ENCODE measurements at regions not wholly inside any gene's neighbourhood (a gene's known extent, or its start where the extent isn't known, plus 50 kb on each side); places are given as distances from the start of the nearest gene placed in this dataset.

DNA sequence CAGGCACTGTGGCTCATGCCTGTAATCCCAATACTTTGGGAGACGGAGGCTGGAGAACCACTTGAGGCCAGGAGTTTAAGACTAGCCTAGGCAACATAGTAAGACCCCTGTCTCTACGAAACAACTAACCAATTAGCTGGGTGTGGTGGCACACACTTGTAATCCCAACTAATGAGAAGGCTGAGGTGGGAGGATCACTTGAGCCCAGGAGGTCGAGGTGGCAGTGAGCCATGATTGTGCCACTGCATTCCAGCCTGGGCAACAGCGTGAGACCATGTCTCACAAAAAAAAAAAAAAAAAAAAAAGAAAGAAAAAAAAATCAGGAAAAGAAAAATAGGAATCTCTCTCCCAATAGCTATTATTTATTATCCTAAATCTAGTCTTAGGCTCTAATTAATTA, 56.8 kb upstream of the UBAC2 start:
- H3K36me3 ChIP-seq = no peaks in the 10 kb centered on the region
- no peak overlapping the region for H3K4me3 ChIP-seq
- no peaks in the 10 kb centered on the region for H3K9me3 ChIP-seq
- no peak for TF ChIP-seq EP300 (IDR thresholded peaks at IDR 0.05)
- WGBS = 81% methylated on average over 4 of the region's 4 CpGs
- H3K27ac ChIP-seq = no peak overlapping the region
- no peak for DNase-seq (ENCODE audit: low spot score in 2 of 2)
- H3K4me1 ChIP-seq = no peaks in the 10 kb centered on the region
- peaks cover 5% of the 10 kb centered on the region for H3K27me3 ChIP-seq

DNA sequence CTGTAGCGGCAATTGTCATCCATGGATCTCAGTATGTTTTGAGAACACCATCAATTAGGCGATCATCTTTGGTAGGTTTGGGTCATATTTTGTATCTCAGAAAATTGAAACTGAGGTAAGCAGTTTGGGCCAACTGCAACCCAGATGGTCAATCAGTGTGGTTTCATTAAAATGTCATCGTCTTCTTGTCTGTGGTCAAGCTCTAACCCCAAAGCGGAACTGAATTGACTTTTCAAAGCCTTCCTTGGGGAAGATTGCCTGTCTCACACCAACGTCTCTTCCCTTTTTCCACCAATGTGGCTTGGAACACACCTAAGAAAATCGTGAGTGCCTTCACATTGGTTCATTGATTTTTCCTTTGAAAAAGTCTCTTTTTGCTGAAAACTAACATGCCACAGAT, 56.3 kb upstream of the UBAC2 start:
- H3K36me3 ChIP-seq = no peaks in the 10 kb centered on the region
- TF ChIP-seq, protein P1, sequence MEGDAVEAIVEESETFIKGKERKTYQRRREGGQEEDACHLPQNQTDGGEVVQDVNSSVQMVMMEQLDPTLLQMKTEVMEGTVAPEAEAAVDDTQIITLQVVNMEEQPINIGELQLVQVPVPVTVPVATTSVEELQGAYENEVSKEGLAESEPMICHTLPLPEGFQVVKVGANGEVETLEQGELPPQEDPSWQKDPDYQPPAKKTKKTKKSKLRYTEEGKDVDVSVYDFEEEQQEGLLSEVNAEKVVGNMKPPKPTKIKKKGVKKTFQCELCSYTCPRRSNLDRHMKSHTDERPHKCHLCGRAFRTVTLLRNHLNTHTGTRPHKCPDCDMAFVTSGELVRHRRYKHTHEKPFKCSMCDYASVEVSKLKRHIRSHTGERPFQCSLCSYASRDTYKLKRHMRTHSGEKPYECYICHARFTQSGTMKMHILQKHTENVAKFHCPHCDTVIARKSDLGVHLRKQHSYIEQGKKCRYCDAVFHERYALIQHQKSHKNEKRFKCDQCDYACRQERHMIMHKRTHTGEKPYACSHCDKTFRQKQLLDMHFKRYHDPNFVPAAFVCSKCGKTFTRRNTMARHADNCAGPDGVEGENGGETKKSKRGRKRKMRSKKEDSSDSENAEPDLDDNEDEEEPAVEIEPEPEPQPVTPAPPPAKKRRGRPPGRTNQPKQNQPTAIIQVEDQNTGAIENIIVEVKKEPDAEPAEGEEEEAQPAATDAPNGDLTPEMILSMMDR (IDR thresholded peaks at IDR 0.05) = no peak
- no peaks in the 10 kb centered on the region for H3K9me3 ChIP-seq
- 80% methylated on average over 6 of the region's 6 CpGs for WGBS
- no peaks in the 10 kb centered on the region for H3K4me1 ChIP-seq
- H3K27ac ChIP-seq = no peak overlapping the region
- H3K27me3 ChIP-seq = peaks cover 5% of the 10 kb centered on the region
- DNase-seq (ENCODE audit: low spot score in 2 of 2) = no peak
- no peak overlapping the region for H3K4me3 ChIP-seq

DNA sequence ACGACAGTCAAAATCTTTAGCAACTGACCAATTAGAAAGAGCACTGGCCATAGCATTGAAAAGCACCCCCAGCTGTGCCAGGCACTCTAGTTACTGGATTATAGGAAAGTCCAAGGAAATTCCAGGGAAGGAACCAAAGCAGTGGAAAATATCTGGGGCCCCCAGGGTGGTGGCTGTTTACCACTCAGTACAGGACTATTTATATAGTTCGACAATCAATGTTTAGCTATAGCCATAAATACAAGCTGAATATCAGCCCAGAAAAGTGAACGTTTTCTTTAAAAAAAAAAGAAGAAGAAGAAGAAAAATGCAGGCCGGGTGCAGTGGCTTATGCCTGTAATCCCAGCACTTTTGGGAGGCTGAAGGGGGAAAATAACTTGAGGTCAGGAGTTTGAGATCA, 55.2 kb upstream of the UBAC2 start:
- no peak overlapping the region for H3K4me3 ChIP-seq
- H3K36me3 ChIP-seq = no peaks in the 10 kb centered on the region
- WGBS = 90% methylated on average over 4 of the region's 4 CpGs
- H3K9me3 ChIP-seq = no peaks in the 10 kb centered on the region
- peaks cover 5% of the 10 kb centered on the region for H3K27me3 ChIP-seq
- TF ChIP-seq EP300 (IDR thresholded peaks at IDR 0.05) = no peak
- no peak for TF ChIP-seq POLR2AphosphoS5 (IDR thresholded peaks at IDR 0.05)
- no peak for TF ChIP-seq POLR2A (IDR thresholded peaks at IDR 0.05)
- TF ChIP-seq, protein P1 (IDR thresholded peaks at IDR 0.05) = no peak
- H3K27ac ChIP-seq = no peak overlapping the region
- no peak for DNase-seq (ENCODE audit: low spot score in 2 of 2)
- H3K4me1 ChIP-seq = no peaks in the 10 kb centered on the region

DNA sequence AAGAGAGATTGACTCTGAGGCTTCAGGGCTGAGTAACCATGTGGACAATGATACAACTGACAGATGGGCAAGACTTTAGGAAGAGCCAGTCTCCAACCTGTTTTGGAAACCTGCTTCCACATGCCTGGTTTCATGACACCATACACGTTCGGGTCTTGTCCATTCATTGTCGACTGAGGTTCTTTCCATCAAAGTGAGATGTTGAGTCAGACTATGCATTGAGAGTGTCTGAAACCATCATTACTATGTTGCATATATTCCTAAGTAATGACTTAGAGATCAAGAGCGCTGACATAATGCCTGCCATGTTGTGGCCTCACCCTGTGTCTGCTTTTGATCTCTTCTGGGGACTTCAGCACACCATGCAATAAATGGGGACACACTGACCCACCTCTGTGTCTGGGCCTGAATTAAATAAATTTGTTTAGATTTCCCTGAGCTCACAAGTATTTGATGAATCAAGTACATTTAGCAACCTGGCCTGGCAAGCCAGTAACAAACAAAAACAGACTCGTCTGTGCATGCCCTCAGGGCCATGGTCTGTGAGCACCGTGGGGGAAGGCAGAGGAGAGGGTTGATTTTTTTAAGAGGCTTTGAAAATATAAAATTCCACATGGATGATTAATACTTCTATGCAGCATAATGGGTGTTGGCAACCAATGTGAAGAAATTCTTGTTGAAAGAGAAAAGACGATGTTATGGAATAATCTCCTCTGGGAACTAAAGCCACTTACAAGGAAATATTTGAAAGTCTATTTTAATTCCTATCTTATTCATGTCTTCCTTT, 49.9 kb upstream of the UBAC2 start:
- peaks cover 5% of the 10 kb centered on the region for H3K27me3 ChIP-seq
- TF ChIP-seq POLR2A (IDR thresholded peaks at IDR 0.05) (no peak), EP300 (IDR thresholded peaks at IDR 0.05) (no peak), POLR2AphosphoS5 (IDR thresholded peaks at IDR 0.05) (no peak)
- TF ChIP-seq, protein P1 (IDR thresholded peaks at IDR 0.05) = no peak
- H3K36me3 ChIP-seq = no peaks in the 10 kb centered on the region
- no peaks in the 10 kb centered on the region for H3K9me3 ChIP-seq
- H3K4me1 ChIP-seq = peaks cover 5% of the 10 kb centered on the region
- WGBS = 42% methylated on average over 7 of the region's 7 CpGs
- H3K27ac ChIP-seq = no peak overlapping the region
- DNase-seq (ENCODE audit: low spot score in 2 of 2) = no peak
- no peak overlapping the region for H3K4me3 ChIP-seq

Measured in suprapubic skin (tissue), 4 donors.